ENCODE measurements at regions not wholly inside any gene's neighbourhood (a gene's known extent, or its start where the extent isn't known, plus 50 kb on each side); places are given as distances from the start of the nearest gene placed in this dataset.

GRCh38 chr2:14910654-14911053, 278.1 kb downstream of the LRATD1 start:
- no peak overlapping the region for H3K4me3 ChIP-seq (ENCODE audit: low read depth, low read length)
- no peak for TF ChIP-seq CTCF (IDR thresholded peaks at IDR 0.05; ENCODE audit: low read depth, low read length, missing control alignments)

GRCh38 chr2:14915983-14916382, 283.5 kb downstream of the LRATD1 start:
- TF ChIP-seq CTCF (IDR thresholded peaks at IDR 0.05; ENCODE audit: low read depth, low read length, missing control alignments) = no peak
- DNase-seq (ENCODE audit: low read depth) = no peak
- H3K4me3 ChIP-seq (ENCODE audit: low read depth, low read length) = no peak overlapping the region

More at GRCh38 chr2:14910654-14911053, 278.1 kb downstream of the LRATD1 start:
- DNase-seq (ENCODE audit: low read depth) = no peak

GRCh38 chr2:14923820-14924580, 291.5 kb downstream of the LRATD1 start:
- DNase-seq (ENCODE audit: low read depth) = no peak
- TF ChIP-seq CTCF (IDR thresholded peaks at IDR 0.05; ENCODE audit: low read depth, low read length, missing control alignments) = no peak
- H3K4me3 ChIP-seq (ENCODE audit: low read depth, low read length) = no peak overlapping the region

- TF ChIP-seq CTCF (IDR thresholded peaks at IDR 0.05; ENCODE audit: low read depth, low read length, missing control alignments) = no peak
- no peak for DNase-seq (ENCODE audit: low read depth)
These were observed 293.0 kb downstream of the LRATD1 start for GRCh38 chr2:14925471-14925870.

GRCh38 chr2:14927021-14927564, 294.6 kb downstream of the LRATD1 start:
- no peak for DNase-seq (ENCODE audit: low read depth)
- no peak for TF ChIP-seq CTCF (IDR thresholded peaks at IDR 0.05; ENCODE audit: low read depth, low read length, missing control alignments)

More at GRCh38 chr2:14925471-14925870, 293.0 kb downstream of the LRATD1 start:
- no peak overlapping the region for H3K4me3 ChIP-seq (ENCODE audit: low read depth, low read length)

GRCh38 chr2:14928056-14928455, 295.5 kb downstream of the LRATD1 start:
- no peak for TF ChIP-seq CTCF (IDR thresholded peaks at IDR 0.05; ENCODE audit: low read depth, low read length, missing control alignments)
- H3K4me3 ChIP-seq (ENCODE audit: low read depth, low read length) = no peak overlapping the region
- no peak for DNase-seq (ENCODE audit: low read depth)

More at GRCh38 chr2:14927021-14927564, 294.6 kb downstream of the LRATD1 start:
- no peak overlapping the region for H3K4me3 ChIP-seq (ENCODE audit: low read depth, low read length)
